ENCODE measurements at regions not wholly inside any gene's neighbourhood (a gene's known extent, or its start where the extent isn't known, plus 50 kb on each side); places are given as distances from the start of the nearest gene placed in this dataset.

GRCh38 chr1:73911849-73912248 lies 286.1 kb downstream of the LRRIQ3 start:
- TF ChIP-seq POLR2A (IDR thresholded peaks at IDR 0.05) (no peak), CTCF (IDR thresholded peaks at IDR 0.05) (no peak)

All from uterus (tissue), 2 donors.